ENCODE measurements at regions not wholly inside any gene's neighbourhood (a gene's known extent, or its start where the extent isn't known, plus 50 kb on each side); places are given as distances from the start of the nearest gene placed in this dataset.
"Not testable (repeated sequence)": the region's sequence is repeated elsewhere in the genome, so short reads cannot be mapped to it uniquely, and the experiment has no call there.

DNA sequence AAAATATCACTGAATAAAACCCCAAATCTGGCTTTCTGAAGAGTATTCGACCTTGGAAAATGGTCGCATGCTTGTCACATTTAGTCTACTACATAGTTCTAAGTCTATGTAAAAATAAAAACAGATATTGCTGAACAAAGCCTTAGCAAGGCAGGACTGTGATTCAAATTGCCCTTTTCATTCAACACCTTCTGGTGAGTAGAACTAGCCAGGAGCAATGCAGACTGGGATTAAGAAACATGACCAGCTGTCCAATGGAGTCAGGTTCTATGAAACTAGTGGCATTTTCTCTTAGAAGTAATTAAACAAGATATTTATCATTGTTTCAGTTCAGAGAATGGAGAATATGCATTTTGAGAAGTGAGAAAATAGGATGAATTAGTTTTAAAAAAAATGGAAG lies 1260.5 kb upstream of the ACVR2A start:
- DNase-seq (ENCODE audit: low read depth): no peak

DNA sequence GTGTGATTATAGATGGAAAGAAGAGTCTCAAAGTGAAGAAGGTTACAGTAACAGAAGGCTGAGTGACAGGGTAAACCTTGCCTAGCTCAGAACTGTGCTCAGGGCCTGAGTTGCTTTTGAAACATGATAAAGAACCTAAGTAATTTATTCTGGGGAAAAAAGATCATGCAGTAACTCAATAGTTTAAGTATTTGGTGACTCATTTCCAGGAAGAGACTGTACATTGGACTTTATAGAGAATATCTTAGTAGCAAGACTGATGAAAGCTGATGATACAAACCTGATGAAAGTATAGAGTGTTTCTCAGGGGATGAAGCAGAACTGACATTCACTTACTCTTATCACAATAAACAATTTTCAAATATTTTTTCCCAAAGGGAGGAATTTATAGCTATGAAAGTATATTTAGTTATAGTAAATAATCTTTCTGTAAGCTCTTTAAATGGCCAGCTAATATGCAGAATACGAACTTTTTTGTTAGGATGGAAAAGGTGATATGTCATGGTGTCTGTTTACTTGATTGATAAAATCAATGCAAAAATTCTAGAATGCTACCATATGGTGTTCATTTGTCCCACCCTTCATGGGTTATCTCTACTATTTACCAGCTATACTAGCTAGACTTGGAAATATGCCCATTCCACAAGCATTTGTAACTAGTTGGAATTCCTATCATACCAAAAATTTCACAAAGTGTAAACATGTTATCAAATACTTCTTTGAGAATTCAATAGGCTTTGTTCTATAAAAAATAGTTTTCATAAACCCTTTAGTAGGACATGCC lies 1265.5 kb upstream of the ACVR2A start:
- DNase-seq (ENCODE audit: low read depth): no peak

DNA sequence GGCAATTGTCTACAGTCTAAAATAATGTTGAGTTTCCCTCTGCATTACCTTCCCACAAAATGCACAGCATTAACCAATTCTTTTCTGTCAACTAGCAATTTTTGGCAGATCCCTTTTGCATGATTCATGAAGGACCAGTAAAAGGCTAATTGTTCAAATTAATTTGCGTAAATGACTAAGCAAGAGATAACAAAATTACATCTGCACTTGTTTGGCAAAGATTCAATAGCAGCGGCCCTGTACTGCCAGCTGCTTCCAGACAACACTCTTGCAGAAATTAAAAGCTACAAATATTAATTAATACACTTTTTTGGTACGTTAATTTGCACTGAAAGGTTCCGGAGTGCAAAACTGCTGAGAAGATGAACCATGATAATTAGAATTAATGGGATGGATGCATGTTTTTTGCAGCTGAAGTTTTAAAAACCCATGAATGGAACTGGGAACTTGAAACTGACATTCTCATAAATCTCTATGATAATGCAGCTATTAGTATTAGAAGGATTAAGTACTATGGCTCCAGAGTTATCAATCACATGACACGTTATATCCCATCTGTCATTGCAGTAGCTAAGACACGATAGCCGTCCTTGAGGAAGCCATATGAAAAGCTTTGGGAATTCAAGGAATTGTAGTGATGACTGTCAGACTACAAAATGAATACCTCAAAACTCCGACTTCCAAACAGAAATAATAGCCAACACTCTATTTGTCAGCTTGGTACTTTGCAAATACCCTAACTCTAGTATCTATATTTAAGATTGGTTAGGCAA lies 1268.3 kb upstream of the ACVR2A start:
- no peak for DNase-seq (ENCODE audit: low read depth)

DNA sequence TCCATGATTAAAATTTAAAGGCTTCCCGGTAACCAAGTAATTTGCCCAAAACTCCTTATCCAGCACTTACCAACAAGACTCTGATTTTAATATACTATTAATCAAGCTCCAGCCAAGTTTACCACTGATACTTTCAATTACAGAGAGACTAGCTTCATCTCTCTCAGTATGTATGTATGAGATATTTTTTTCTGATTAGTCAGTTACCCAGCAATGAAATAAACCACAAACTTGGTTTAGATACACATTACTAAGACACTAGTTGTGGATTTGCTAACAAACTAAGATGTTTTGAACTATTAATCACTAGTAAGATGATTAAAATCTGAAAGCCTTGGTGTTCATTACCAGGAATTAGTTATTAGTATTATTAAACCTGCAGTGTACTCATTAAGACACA lies 1272.2 kb upstream of the ACVR2A start:
- no peak for DNase-seq (ENCODE audit: low read depth)

DNA sequence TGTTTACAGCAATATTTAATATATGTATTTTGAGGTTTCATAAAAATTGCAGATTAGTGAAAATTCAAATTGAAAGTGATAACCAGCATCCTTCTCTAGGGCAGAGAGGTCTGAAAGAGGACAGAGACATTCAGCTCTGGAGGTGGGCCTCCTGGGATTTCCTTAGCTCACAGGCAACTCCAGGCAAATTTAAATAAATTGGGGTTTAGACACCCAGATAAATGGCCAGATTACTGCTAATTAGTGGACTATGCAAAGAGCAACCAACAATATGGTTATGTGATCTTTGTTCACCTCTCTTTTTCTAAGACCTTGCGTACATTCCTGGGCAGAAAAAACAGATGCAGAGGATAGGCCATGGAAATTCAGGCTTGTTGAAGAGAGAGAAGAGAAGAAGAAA lies 1282.8 kb upstream of the ACVR2A start:
- no peak for DNase-seq (ENCODE audit: low read depth)

DNA sequence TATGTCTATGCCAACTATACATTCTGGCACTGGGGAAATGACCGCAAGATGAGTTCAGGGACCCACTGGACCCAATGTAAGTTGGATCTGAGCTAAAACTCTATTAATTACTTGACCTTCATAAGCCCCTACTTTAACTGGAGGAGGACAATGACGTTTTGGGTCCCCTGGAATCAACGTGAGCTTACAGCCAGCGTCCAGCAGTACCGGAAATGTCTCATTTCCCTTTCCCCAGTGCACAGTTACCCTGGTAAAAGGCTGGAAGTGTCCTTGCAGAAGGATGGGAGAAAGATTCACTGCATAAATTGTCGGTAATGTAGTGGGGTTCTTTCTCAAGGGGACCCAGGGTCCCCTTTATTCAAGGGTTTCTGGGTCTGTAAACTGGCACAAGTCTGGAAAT lies 1297.6 kb upstream of the ACVR2A start:
- DNase-seq (ENCODE audit: low read depth): no peak

DNA sequence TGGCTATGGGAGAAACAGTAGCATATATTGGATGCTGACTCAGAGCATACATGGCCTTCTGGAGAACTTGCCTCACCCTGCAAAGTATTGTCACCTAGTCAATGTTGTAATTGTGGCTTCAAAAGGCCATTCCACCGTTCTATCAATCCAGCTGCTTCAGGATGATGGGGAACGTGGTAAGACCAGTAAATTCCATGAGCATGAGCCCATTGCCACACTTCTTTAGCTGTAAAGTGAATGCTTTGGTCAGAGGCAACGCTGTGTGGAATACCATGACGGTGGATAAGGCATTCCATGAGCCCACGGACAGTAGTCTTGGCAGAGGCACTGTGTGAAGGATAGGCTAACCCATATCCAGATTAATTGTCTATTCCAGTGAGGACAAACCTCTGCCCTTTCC lies 1300.1 kb upstream of the ACVR2A start:
- DNase-seq (ENCODE audit: low read depth): no peak

DNA sequence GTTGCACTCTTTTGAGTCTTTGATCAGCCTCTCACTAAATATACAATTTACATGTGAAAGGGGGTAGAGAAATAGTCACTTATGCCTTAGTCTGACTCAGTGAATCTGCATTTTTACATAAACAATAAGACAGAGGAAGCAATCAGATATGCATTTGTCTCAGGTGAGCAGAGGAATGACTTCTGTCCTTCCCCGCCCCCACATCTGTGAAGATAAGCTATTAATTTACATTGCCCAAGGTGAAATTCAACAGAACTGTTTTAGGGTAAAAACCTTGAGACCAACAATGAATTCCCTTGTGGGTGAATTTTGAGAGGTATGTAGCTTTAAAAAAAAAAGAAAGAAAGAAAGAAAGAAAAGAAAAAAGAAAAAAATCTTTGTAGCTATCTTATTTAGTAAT lies 1302.9 kb upstream of the ACVR2A start:
- DNase-seq (ENCODE audit: low read depth): no peak

DNA sequence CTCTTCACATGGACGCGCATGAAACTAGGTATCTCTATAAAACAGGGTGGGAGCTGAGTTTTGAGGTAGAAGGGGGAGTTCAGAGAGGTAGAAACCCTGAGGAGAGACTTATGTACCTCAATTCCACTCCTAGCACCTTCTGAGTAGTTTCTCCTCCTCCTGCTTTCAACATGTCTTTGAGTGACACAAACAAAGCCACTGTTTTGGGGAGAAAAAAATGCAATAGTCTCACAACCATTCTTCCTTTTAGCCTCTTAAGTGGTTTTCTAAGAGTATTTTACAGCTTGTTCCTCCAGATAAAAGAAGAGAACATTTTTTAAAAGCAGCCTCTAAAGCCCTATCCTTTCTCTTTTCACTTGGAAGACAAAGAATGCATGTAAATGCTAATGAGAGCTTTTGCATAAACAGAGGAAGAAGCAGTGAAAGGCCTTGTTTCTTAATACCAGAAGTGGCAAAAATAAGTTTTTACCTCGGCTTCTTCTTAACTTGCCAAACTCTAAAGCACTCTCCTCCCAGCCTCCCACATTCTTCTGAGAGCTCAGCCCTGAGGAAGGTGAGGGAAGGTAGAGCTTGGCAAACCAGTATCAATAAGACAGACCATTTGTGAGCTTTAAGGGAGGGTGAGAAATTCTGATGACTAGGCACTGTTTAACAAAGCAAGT lies 1304.4 kb upstream of the ACVR2A start:
- DNase-seq (ENCODE audit: low read depth): no peak

DNA sequence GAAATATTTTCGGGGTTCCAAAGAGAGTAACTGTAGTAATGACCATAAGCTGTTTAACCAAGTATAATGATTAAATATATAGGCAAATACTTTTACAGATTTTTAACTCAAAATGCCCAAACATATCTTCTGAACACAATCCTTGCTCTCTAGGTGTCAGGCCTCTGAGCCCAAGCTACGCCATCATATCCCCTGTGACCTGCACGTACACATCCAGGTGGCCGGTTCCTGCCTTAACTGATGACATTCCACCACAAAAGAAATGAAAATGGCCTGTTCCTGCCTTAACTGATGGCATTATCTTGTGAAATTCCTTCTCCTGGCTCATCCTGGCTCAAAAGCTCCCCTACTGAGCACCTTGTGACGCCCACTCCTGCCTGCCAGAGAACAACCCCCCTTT lies 1305.1 kb upstream of the ACVR2A start:
- DNase-seq (ENCODE audit: low read depth): not testable (repeated sequence)

DNA sequence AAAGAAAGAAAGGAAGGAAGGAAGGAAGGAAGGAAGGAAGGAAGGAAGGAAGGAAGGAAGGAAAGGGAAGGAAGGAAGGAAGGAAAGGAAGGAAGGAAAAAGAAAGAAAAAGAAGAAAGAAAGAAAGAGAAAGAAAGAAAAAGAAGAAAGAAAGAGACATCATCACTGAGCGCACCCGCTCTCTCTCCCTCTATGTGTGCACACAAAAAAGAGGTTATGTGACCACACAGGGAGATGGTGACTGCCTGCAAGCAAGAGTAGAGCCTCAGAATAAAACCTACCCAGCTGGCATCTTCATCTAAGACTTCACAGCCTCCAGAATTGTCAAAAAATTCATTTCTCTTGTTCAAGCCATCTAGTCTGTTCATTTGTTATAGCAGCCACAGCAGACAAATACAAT lies 1307.4 kb upstream of the ACVR2A start:
- no peak for DNase-seq (ENCODE audit: low read depth)

DNA sequence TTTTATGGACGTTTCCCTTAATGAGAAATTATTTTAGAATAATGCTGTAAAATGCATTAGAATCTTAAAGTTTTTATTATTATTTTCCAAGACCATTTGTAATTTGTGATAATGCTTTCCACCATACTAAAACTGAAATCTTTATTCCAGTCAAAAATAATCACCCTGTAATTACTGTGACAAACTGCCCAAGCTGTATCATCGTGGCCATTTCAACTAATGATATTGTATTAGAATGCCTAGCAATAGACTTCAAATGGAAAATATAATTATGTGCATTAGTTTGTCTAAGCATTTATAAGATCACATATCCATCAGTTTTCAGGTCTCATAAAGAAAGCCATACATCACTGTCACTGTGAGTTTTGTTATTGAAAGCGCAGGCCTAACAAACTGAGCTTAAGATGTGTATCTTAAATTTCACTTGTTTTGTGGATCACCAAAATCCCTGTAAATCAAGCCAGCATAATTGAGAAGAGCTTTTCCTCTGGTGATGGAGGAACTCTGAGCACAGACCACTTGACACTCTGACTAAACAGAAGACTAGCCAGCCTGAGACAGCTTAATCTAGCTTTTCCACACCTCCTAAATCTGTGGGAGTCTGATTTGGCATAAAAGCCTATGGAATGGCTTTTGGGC lies 1312.2 kb upstream of the ACVR2A start:
- DNase-seq (ENCODE audit: low read depth): no peak

DNA sequence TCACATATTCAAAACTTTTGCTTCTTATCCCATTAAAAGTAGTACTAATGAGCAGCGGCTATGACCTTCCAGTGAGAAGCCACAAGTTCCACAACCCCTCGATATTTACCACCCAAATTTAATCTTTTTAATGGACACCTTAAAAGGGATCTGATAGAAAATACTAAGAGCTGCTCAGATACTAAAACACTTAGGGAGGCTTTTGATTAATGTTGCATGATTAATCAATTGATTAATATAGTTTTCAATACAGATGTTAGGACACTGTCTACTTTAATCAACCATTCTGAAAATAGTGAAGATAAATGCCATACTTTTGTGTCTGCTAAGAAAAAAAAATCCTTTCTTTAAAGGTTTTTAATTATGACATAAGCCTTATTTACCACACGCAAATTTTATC lies 1312.8 kb upstream of the ACVR2A start:
- no peak for DNase-seq (ENCODE audit: low read depth)

DNA sequence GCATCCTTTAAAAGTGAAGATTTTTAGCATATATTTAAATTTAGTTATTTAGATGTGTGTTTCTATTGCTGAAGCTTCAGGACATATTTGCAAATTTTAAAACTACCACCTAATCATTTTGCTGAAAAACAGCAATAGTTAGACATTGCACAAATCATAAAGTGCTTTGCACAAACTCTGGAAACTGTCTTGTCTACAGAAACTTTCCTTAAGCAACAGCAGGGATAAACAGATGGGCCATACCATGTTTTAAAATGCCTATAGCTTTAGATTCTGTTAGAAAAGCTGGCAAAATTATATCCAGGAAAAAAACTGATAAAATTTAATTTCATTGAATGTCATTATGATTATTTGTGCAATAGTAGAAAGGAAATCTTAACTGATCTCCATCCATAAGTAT lies 1313.9 kb upstream of the ACVR2A start:
- DNase-seq (ENCODE audit: low read depth): no peak

DNA sequence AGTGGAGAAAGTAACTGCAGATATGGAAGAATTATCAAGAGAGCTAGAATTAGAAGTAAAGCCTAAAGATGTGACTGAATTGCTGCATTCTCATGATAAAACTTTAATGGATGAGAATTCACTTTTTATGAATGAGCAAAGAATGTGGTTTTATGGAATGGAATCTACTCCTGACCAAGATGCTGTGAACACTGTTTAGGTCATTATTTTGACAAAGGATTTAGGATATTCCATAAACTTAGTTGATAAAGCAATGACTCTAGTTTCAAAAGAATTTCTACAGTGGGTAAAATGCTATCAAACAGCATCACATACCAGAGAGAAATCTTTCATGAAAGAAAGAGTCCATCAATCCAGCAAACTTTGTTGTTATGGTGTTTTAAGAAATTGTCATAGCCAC lies 1317.7 kb upstream of the ACVR2A start:
- no peak for DNase-seq (ENCODE audit: low read depth)

DNA sequence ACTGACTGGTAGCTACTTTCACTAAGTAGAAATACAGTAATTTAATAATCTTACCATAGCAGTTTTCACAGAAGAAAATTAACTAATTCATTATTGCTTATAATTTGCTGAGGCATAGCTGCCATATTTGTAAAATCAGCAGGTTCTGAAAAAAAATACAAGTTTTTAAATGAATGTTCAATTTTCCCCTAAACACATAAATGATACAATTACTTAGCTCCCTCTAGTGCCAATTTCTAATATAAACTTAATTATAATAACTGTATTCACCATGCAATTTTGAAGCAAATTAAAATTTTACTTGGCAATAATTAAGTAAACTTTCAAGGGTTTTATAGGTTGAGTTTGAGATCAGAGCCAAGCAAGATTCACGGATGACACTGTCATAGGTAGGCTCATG lies 1321.6 kb upstream of the ACVR2A start:
- DNase-seq (ENCODE audit: low read depth): no peak

DNA sequence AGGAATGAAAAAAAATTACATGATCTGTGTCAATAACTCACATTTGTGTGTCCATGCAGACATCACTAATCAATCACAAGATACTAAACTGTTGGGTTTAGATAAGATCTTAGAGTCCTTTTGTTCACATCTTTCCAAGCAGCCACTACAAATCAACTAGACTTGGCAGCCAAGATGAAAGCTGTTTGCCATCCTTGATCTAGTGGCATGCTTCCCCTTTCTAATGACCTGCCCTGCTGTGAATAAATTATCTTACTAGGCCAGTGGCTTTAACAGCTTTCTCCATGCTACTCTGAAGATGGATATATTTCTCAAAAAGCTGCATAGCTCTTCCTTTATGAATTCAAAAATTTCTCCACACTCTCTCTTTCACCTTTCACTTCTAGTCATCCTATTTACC lies 1338.0 kb upstream of the ACVR2A start:
- no peak for DNase-seq (ENCODE audit: low read depth)

DNA sequence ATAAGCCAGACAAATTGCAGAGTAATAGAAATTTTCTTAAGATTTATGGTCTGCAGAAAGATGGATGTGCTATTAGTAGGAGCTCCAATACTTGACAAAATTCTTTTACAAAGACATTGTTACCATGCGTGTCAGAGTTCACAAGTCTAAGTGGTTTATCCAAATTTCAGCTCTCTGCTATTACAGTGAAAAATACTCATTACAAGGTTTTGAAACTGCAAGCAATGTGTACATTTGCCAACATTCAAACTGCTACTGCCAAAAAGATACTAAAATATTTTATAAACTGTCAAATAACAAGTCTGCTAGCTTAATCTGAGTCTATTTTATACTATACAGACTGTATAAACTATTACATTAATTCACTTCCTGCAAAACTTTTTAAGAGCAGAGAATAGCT lies 1341.5 kb upstream of the ACVR2A start:
- DNase-seq (ENCODE audit: low read depth): no peak

DNA sequence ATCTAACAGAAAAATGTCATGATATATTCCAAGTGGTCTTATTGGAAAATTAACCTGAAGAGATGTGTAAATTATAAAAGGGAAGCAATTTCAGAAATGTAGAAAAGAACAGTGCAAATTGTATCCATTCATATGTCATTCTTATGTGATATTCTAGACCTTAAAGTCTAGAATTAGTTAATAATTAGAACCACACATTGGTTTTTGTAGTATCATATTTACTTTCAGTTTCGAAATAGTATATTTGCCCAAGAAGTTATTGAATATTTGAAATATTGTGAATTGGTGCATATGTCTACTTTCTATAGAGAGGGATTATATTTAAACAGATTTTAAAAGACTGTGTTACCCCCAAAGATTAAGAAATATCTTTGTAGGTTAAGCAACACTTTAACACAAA lies 1348.6 kb upstream of the ACVR2A start:
- DNase-seq (ENCODE audit: low read depth): no peak

DNA sequence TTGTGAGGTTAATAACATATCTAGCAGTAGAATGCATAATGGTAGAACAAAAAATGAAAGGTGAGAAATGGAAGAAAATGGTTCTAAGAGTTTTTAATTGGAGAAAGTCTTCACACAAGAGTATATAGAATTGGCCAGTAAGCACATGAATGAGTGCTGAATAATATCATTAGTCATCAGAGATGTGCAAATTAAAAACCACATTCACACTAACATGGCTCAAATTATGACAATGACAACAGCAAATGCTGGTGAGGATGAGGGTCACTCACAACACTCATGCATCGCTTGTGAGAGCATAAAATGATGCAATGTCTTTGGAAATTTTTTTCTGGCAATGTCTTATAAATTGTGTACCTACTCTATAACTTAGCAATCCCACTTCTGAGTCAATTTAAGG lies 1355.4 kb upstream of the ACVR2A start:
- DNase-seq (ENCODE audit: low read depth): no peak

DNA sequence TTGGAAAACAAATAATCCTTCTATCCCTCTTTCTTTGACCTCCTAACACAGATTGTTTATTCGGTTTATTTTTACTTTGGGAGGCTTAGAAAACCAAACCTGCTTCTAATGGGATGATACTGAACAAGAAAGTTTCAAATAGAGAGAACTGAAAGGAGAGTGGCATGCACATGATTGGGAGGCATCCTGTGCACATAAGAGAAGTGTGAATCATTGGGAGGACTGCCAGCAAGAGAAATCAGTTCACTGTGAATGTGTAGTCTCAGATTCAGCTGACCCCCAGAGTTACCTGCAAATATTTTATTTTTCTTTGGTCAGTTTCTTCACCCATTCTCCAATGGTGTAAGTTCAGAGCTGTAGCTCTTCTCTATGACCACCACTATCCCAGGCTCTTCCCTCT lies 1363.2 kb upstream of the ACVR2A start:
- DNase-seq (ENCODE audit: low read depth): no peak

DNA sequence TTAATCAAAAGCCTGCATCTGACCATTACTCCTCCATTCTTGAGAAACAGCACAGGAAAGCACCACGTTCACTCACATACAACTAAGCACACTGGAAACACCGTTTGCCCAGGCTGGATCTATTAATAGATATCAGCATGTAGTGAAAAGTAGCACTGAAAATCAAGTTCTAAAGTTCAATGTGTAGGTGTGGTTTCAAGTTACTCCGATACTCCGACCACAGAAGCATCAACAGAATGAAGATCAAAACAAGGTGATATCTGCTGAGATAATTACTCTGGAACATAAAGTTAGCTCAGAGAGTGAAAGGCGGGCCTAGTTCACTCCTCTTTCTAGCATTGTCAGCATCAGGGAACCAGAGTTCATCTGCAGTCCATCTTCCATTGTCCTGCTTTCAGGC lies 1367.4 kb upstream of the ACVR2A start:
- DNase-seq (ENCODE audit: low read depth): no peak

DNA sequence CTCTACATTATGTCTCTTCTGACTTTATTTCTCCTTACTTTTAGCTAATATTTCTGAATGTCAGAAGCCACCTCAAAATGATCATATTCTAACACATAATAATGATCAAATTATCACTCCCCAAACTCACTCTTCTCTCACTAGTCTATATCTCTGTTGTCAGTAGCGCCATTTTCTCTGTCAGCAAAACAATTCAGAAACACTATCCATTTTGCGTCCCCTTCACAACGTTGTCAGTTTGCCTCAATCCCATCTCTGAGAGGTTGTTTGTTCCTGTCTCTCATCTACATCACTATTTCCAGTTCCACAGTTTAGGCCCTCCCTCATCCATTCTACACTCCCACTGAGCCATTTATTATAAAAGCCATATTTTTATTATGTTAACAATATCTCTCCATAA lies 1376.3 kb upstream of the ACVR2A start:
- DNase-seq (ENCODE audit: low read depth): no peak
